ENCODE measurements at regions not wholly inside any gene's neighbourhood (a gene's known extent, or its start where the extent isn't known, plus 50 kb on each side); places are given as distances from the start of the nearest gene placed in this dataset.

GRCh38 chr5:4418084-4418483 lies 722.0 kb upstream of the ADAMTS16 start:
- no peak overlapping the region for H3K9ac ChIP-seq (ENCODE audit: low read depth in 1 of 2, low read length in 2 of 2)
- no peak overlapping the region for H3K27ac ChIP-seq (ENCODE audit: low read depth in 2 of 2, low read length in 2 of 2)
- H3K27me3 ChIP-seq (ENCODE audit: control insufficient read depth in 2 of 2, insufficient read depth in 2 of 2, low read length in 2 of 2) = no peaks in the 10 kb centered on the region
- no peaks in the 10 kb centered on the region for H3K4me1 ChIP-seq (ENCODE audit: control insufficient read depth in 2 of 2, insufficient read depth in 2 of 2, low read length in 2 of 2)
- H3K36me3 ChIP-seq (ENCODE audit: control insufficient read depth in 2 of 2, insufficient read depth in 2 of 2, low read length in 2 of 2) = no peaks in the 10 kb centered on the region
- H3K9me3 ChIP-seq (ENCODE audit: control insufficient read depth in 2 of 2, low read length in 2 of 2) = no peaks in the 10 kb centered on the region
- H3K4me3 ChIP-seq (ENCODE audit: low read length in 2 of 2) = no peak overlapping the region

GRCh38 chr5:4419281-4419680 lies 720.8 kb upstream of the ADAMTS16 start:
- Histone ChIP-seq H3K9me3 (ENCODE audit: control insufficient read depth in 2 of 2, low read length in 2 of 2) (no peaks in the 10 kb centered on the region), H3K9ac (ENCODE audit: low read depth in 1 of 2, low read length in 2 of 2) (no peak overlapping the region), H3K27me3 (ENCODE audit: control insufficient read depth in 2 of 2, insufficient read depth in 2 of 2, low read length in 2 of 2) (no peaks in the 10 kb centered on the region), H3K4me1 (ENCODE audit: control insufficient read depth in 2 of 2, insufficient read depth in 2 of 2, low read length in 2 of 2) (no peaks in the 10 kb centered on the region), H3K4me3 (ENCODE audit: low read length in 2 of 2) (no peak overlapping the region), H3K36me3 (ENCODE audit: control insufficient read depth in 2 of 2, insufficient read depth in 2 of 2, low read length in 2 of 2) (no peaks in the 10 kb centered on the region), H3K27ac (ENCODE audit: low read depth in 2 of 2, low read length in 2 of 2) (no peak overlapping the region)

DNA sequence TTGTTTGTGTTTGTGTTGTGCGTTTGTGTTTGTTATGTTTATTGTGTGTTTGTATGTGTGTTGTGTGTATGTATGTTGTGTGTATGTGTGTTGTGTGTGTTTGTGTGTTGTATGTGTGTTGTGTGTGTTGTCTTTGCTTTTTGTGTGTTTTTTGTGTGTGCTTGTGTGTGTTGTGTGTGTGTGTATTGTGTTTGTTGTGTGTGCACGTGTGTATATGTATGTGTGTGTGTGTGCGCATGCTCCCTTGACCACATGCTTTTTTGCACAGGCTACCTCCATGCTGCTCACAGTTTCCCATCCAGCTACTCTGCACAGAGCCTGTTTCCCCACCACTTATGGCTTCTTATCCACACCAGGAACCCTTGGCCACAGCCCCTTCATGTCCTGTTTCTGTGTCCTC lies 720.0 kb upstream of the ADAMTS16 start:
- Histone ChIP-seq H3K9ac (ENCODE audit: low read depth in 1 of 2, low read length in 2 of 2) (no peak overlapping the region), H3K9me3 (ENCODE audit: control insufficient read depth in 2 of 2, low read length in 2 of 2) (no peaks in the 10 kb centered on the region), H3K36me3 (ENCODE audit: control insufficient read depth in 2 of 2, insufficient read depth in 2 of 2, low read length in 2 of 2) (no peaks in the 10 kb centered on the region), H3K4me3 (ENCODE audit: low read length in 2 of 2) (no peak overlapping the region), H3K4me1 (ENCODE audit: control insufficient read depth in 2 of 2, insufficient read depth in 2 of 2, low read length in 2 of 2) (no peaks in the 10 kb centered on the region), H3K27me3 (ENCODE audit: control insufficient read depth in 2 of 2, insufficient read depth in 2 of 2, low read length in 2 of 2) (no peaks in the 10 kb centered on the region), H3K27ac (ENCODE audit: low read depth in 2 of 2, low read length in 2 of 2) (no peak overlapping the region)

DNA sequence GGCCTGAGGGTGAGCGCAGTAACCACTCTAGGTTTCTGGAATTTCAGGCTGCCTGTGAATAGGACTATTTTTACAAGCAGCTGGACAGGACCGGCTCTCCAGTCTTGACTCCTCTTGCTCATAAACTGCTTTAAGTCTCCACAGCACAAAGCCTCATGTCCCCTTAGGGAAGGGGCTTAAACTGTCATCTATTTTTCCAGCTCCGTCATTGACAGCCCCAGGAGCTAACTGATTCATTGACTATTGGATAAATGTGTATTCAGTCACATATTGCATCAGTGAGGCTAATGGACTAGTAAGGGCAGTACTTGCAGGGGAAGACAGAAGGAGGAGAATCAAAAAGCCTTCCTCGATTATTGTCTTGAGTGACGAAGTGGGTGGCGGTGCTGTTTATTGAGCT lies 719.4 kb upstream of the ADAMTS16 start:
- Histone ChIP-seq H3K36me3 (ENCODE audit: control insufficient read depth in 2 of 2, insufficient read depth in 2 of 2, low read length in 2 of 2) (no peaks in the 10 kb centered on the region), H3K4me3 (ENCODE audit: low read length in 2 of 2) (no peak overlapping the region), H3K9me3 (ENCODE audit: control insufficient read depth in 2 of 2, low read length in 2 of 2) (peaks cover 0 to 1% of the 10 kb centered on the region in 2 donors), H3K9ac (ENCODE audit: low read depth in 1 of 2, low read length in 2 of 2) (no peak overlapping the region), H3K27ac (ENCODE audit: low read depth in 2 of 2, low read length in 2 of 2) (no peak overlapping the region), H3K4me1 (ENCODE audit: control insufficient read depth in 2 of 2, insufficient read depth in 2 of 2, low read length in 2 of 2) (no peaks in the 10 kb centered on the region), H3K27me3 (ENCODE audit: control insufficient read depth in 2 of 2, insufficient read depth in 2 of 2, low read length in 2 of 2) (no peaks in the 10 kb centered on the region)

DNA sequence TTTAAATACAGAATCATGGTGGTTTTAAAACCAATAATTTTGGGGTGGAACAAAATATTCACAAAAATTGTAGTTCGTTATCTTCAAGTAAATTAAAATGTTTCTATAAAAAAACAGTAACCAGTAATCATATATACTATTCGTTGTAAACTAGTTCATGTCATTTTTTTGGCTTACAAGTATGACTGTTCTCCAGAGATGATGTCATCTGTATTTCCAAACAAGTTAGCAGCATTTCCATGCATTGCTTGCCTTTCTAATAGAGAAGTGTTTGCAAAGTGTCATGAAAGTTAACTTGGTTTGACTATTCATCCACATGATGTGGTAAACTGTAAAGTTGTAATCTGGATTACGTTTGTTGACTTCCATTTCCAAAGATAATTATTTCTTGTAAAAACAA lies 717.9 kb upstream of the ADAMTS16 start:
- no peak overlapping the region for H3K9ac ChIP-seq (ENCODE audit: low read depth in 1 of 2, low read length in 2 of 2)
- no peaks in the 10 kb centered on the region for H3K4me1 ChIP-seq (ENCODE audit: control insufficient read depth in 2 of 2, insufficient read depth in 2 of 2, low read length in 2 of 2)
- H3K36me3 ChIP-seq (ENCODE audit: control insufficient read depth in 2 of 2, insufficient read depth in 2 of 2, low read length in 2 of 2) = no peaks in the 10 kb centered on the region
- no peaks in the 10 kb centered on the region for H3K27me3 ChIP-seq (ENCODE audit: control insufficient read depth in 2 of 2, insufficient read depth in 2 of 2, low read length in 2 of 2)
- no peak overlapping the region for H3K27ac ChIP-seq (ENCODE audit: low read depth in 2 of 2, low read length in 2 of 2)
- H3K4me3 ChIP-seq (ENCODE audit: low read length in 2 of 2) = no peak overlapping the region
- peaks cover 0 to 2% of the 10 kb centered on the region in 2 donors for H3K9me3 ChIP-seq (ENCODE audit: control insufficient read depth in 2 of 2, low read length in 2 of 2)

DNA sequence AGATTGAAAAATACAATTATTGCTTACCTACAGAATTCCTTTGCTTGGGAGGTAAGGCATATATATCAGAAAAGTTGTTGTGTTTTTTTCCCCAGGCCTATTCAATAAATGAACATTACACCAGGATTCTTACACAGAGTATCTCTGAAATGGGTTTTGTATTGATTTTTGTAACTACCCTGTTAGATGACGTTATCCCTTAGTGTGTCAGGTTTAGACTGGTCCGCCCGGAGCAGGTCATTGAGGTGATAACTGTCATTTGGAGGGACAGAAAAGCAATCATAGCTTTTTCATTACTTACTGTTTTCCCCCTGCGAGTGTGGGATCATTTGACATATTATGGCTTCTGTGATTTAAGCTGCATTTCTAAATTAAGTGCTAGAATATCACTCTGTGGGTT lies 715.2 kb upstream of the ADAMTS16 start:
- H3K9ac ChIP-seq (ENCODE audit: low read depth in 1 of 2, low read length in 2 of 2) = no peak overlapping the region
- peaks cover 0 to 2% of the 10 kb centered on the region in 2 donors for H3K9me3 ChIP-seq (ENCODE audit: control insufficient read depth in 2 of 2, low read length in 2 of 2)
- H3K27ac ChIP-seq (ENCODE audit: low read depth in 2 of 2, low read length in 2 of 2) = no peak overlapping the region
- no peaks in the 10 kb centered on the region for H3K36me3 ChIP-seq (ENCODE audit: control insufficient read depth in 2 of 2, insufficient read depth in 2 of 2, low read length in 2 of 2)
- H3K4me1 ChIP-seq (ENCODE audit: control insufficient read depth in 2 of 2, insufficient read depth in 2 of 2, low read length in 2 of 2) = no peaks in the 10 kb centered on the region
- no peaks in the 10 kb centered on the region for H3K27me3 ChIP-seq (ENCODE audit: control insufficient read depth in 2 of 2, insufficient read depth in 2 of 2, low read length in 2 of 2)
- H3K4me3 ChIP-seq (ENCODE audit: low read length in 2 of 2) = no peak overlapping the region

DNA sequence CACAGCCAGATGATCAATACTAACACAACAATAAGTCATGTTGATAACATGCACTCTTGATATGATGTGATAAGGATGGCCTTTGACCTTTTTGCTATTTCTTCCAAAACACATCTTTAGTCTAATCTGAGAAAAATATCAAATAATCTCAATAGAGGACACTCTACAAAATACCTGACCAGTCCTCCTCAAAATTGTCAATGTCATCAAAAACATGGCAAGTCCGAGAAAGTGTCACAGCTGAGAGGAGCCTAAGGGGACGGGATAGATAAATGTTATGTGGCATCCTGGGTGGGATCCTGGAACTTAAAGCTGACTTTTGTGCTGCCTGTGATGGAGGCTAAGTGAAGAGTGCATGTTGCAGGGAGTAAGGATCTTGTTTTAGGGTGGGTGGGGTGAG lies 699.6 kb upstream of the ADAMTS16 start:
- H3K9me3 ChIP-seq (ENCODE audit: control insufficient read depth in 2 of 2, low read length in 2 of 2) = peaks cover 0 to 2% of the 10 kb centered on the region in 2 donors
- H3K4me3 ChIP-seq (ENCODE audit: low read length in 2 of 2) = no peak overlapping the region
- H3K36me3 ChIP-seq (ENCODE audit: control insufficient read depth in 2 of 2, insufficient read depth in 2 of 2, low read length in 2 of 2) = no peaks in the 10 kb centered on the region
- no peaks in the 10 kb centered on the region for H3K27me3 ChIP-seq (ENCODE audit: control insufficient read depth in 2 of 2, insufficient read depth in 2 of 2, low read length in 2 of 2)
- H3K27ac ChIP-seq (ENCODE audit: low read depth in 2 of 2, low read length in 2 of 2) = no peak overlapping the region
- no peak overlapping the region for H3K9ac ChIP-seq (ENCODE audit: low read depth in 1 of 2, low read length in 2 of 2)
- H3K4me1 ChIP-seq (ENCODE audit: control insufficient read depth in 2 of 2, insufficient read depth in 2 of 2, low read length in 2 of 2) = no peaks in the 10 kb centered on the region

- H3K27me3 ChIP-seq (ENCODE audit: control insufficient read depth in 2 of 2, insufficient read depth in 2 of 2, low read length in 2 of 2) = no peaks in the 10 kb centered on the region
- H3K9ac ChIP-seq (ENCODE audit: low read depth in 1 of 2, low read length in 2 of 2) = no peak overlapping the region
- H3K4me1 ChIP-seq (ENCODE audit: control insufficient read depth in 2 of 2, insufficient read depth in 2 of 2, low read length in 2 of 2) = no peaks in the 10 kb centered on the region
- no peak overlapping the region for H3K27ac ChIP-seq (ENCODE audit: low read depth in 2 of 2, low read length in 2 of 2)
- H3K4me3 ChIP-seq (ENCODE audit: low read length in 2 of 2) = no peak overlapping the region
- H3K9me3 ChIP-seq (ENCODE audit: control insufficient read depth in 2 of 2, low read length in 2 of 2) = peaks cover under 1 to 3% of the 10 kb centered on the region in 2 donors
- H3K36me3 ChIP-seq (ENCODE audit: control insufficient read depth in 2 of 2, insufficient read depth in 2 of 2, low read length in 2 of 2) = no peaks in the 10 kb centered on the region
These were observed 697.9 kb upstream of the ADAMTS16 start for GRCh38 chr5:4442221-4442620.

DNA sequence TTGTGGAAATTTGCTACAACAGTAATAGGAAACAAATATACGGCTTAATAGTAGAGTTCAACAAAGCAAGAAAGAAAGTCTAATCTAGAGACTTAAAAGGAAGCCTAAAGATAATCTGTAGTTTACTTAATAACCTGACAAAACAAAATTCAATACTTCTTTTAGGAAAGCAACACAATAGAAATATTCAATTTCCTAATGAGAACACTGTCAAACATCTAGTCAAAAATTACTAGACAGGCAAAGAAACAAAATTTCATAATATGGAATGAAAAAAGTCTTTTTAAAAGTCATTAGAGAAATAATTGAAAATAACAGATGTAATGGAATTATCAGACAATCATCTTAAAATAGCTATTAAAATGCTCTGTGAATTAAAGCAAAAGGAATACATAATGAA lies 692.5 kb upstream of the ADAMTS16 start:
- H3K4me3 ChIP-seq (ENCODE audit: low read length in 2 of 2) = no peak overlapping the region
- H3K4me1 ChIP-seq (ENCODE audit: control insufficient read depth in 2 of 2, insufficient read depth in 2 of 2, low read length in 2 of 2) = no peaks in the 10 kb centered on the region
- peaks cover 0 to 3% of the 10 kb centered on the region in 2 donors for H3K9me3 ChIP-seq (ENCODE audit: control insufficient read depth in 2 of 2, low read length in 2 of 2)
- no peaks in the 10 kb centered on the region for H3K27me3 ChIP-seq (ENCODE audit: control insufficient read depth in 2 of 2, insufficient read depth in 2 of 2, low read length in 2 of 2)
- H3K36me3 ChIP-seq (ENCODE audit: control insufficient read depth in 2 of 2, insufficient read depth in 2 of 2, low read length in 2 of 2) = no peaks in the 10 kb centered on the region
- no peak overlapping the region for H3K27ac ChIP-seq (ENCODE audit: low read depth in 2 of 2, low read length in 2 of 2)
- H3K9ac ChIP-seq (ENCODE audit: low read depth in 1 of 2, low read length in 2 of 2) = no peak overlapping the region

DNA sequence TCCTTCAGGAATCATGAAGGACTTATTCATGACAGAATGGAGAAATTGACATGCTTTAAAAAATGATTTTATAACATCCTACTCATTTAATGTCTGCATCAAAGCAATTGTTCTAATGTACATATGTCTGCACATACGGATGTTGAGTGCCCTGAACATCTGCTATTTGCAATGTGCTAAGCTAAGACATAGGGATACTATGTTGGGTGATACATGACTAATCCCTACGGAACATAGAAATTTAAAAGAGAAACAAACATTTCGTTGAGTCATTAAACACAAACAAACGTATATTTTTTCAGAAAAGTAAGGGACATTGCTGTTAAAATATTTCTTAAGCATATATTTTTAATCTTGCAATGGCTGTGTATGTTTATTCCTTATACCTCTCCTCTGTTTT lies 686.5 kb upstream of the ADAMTS16 start:
- H3K27ac ChIP-seq (ENCODE audit: low read depth in 2 of 2, low read length in 2 of 2) = no peak overlapping the region
- H3K27me3 ChIP-seq (ENCODE audit: control insufficient read depth in 2 of 2, insufficient read depth in 2 of 2, low read length in 2 of 2) = no peaks in the 10 kb centered on the region
- H3K9ac ChIP-seq (ENCODE audit: low read depth in 1 of 2, low read length in 2 of 2) = no peak overlapping the region

GRCh38 chr5:4479426-4479825 lies 660.7 kb upstream of the ADAMTS16 start:
- Histone ChIP-seq H3K9ac (ENCODE audit: low read depth in 1 of 2, low read length in 2 of 2) (no peak overlapping the region), H3K36me3 (ENCODE audit: control insufficient read depth in 2 of 2, insufficient read depth in 2 of 2, low read length in 2 of 2) (no peaks in the 10 kb centered on the region), H3K4me1 (ENCODE audit: control insufficient read depth in 2 of 2, insufficient read depth in 2 of 2, low read length in 2 of 2) (no peaks in the 10 kb centered on the region), H3K27me3 (ENCODE audit: control insufficient read depth in 2 of 2, insufficient read depth in 2 of 2, low read length in 2 of 2) (no peaks in the 10 kb centered on the region), H3K9me3 (ENCODE audit: control insufficient read depth in 2 of 2, low read length in 2 of 2) (no peaks in the 10 kb centered on the region), H3K27ac (ENCODE audit: low read depth in 2 of 2, low read length in 2 of 2) (no peak overlapping the region), H3K4me3 (ENCODE audit: low read length in 2 of 2) (no peak overlapping the region)

More for the DNA sequence above, 686.5 kb upstream of the ADAMTS16 start:
- Histone ChIP-seq H3K4me1 (ENCODE audit: control insufficient read depth in 2 of 2, insufficient read depth in 2 of 2, low read length in 2 of 2) (no peaks in the 10 kb centered on the region), H3K9me3 (ENCODE audit: control insufficient read depth in 2 of 2, low read length in 2 of 2) (peaks cover 0 to 3% of the 10 kb centered on the region in 2 donors), H3K4me3 (ENCODE audit: low read length in 2 of 2) (no peak overlapping the region), H3K36me3 (ENCODE audit: control insufficient read depth in 2 of 2, insufficient read depth in 2 of 2, low read length in 2 of 2) (no peaks in the 10 kb centered on the region)
